HepG2 (cell line): ENCODE measurements at regions not wholly inside any gene's neighbourhood (a gene's known extent, or its start where the extent isn't known, plus 50 kb on each side); places are given as distances from the start of the nearest gene placed in this dataset.

Source experiments
- EP300 ChIP-seq, 3 experiments: sonication (generic) in 1 of 3; formaldehyde crosslinking in 1 of 3; IDR thresholded peaks; 2 replicates each; pipeline versions ENCODE4 v1.5.1 to v1.6.1; 2011 to 2020; ENCODE audit warnings: low read depth in 2 of 3, low read length in 2 of 3, borderline replicate concordance in 1 of 3, improper control_type of control experiment in 1 of 3, mild to moderate bottlenecking in 1 of 3, missing genetic modification reagents in 1 of 3, moderate library complexity in 1 of 3
- EZH2 ChIP-seq: conservative IDR thresholded peaks from 2 replicates; pipeline ENCODE4 v1.6.1; 2012; ENCODE audit warnings: mild to moderate bottlenecking, low read depth, low read length, moderate library complexity
- HDAC2 ChIP-seq: sonication (generic); formaldehyde crosslinking; IDR thresholded peaks from 2 replicates; pipeline ENCODE4 v1.4.0; 2020; ENCODE audit warnings: missing genetic modification reagents
- KMT2B ChIP-seq: IDR thresholded peaks from 2 replicates; pipeline ENCODE4 v1.6.1; 2016; ENCODE audit warnings: missing genetic modification reagents, missing compliant biosample characterization
- PBX3 ChIP-seq: sonication (generic); formaldehyde crosslinking; IDR thresholded peaks from 2 replicates; pipeline ENCODE4 v1.8.1; 2023; ENCODE audit warnings: missing genetic modification reagents, inconsistent platforms, borderline replicate concordance
- PCBP1 ChIP-seq: fragments of 200-400 bp; formaldehyde crosslinking; IDR thresholded peaks from 2 replicates; pipeline ENCODE4 v1.6.1; 2017; ENCODE audit warnings: mild to moderate bottlenecking, low read depth, low read length, borderline replicate concordance
- POLR2A ChIP-seq, 2 experiments: IDR thresholded peaks; 2 replicates each; pipeline ENCODE4 v1.6.1; 2011; ENCODE audit warnings: low read depth in 2 of 2, low read length in 2 of 2, mild to moderate bottlenecking in 1 of 2, moderate library complexity in 1 of 2; ENCODE audit not compliant: insufficient read depth in 1 of 2
- SRF ChIP-seq: IDR thresholded peaks from 2 replicates; pipeline ENCODE4 v1.6.1; 2011; ENCODE audit warnings: mild to moderate bottlenecking, low read depth, low read length, moderate library complexity
- TRIM24 ChIP-seq: sonication (generic); formaldehyde crosslinking; IDR thresholded peaks from 2 replicates; pipeline ENCODE4 v1.8.0; 2022; ENCODE audit warnings: mild to moderate bottlenecking, missing genetic modification reagents
- USF2 ChIP-seq, 2 experiments: sonication (generic) in 1 of 2; formaldehyde crosslinking in 1 of 2; IDR thresholded peaks; 2 replicates each; pipeline versions ENCODE4 v1.5.1 to v1.6.1; 2011 to 2020; ENCODE audit warnings: borderline replicate concordance in 1 of 2, low read depth in 1 of 2, low read length in 1 of 2, mild to moderate bottlenecking in 1 of 2, missing genetic modification reagents in 1 of 2, moderate library complexity in 1 of 2
- ZBTB8A ChIP-seq: sonication (generic); formaldehyde crosslinking; IDR thresholded peaks from 2 replicates; pipeline ENCODE4 v1.4.0; 2020; ENCODE audit warnings: mild to moderate bottlenecking, low read depth, missing genetic modification reagents, borderline replicate concordance
- ZNF687 ChIP-seq: sonication (generic); formaldehyde crosslinking; IDR thresholded peaks from 2 replicates; pipeline ENCODE4 v1.5.1; 2020; ENCODE audit warnings: mild to moderate bottlenecking, missing genetic modification reagents, moderate library complexity

- TF ChIP-seq TRIM24 (CRISPR knock-in tag): no peak
- TF ChIP-seq EP300 (IDR thresholded peaks at IDR 0.05; ENCODE audit: low read depth in 2 of 2, low read length in 2 of 2): no peak
- no peak for TF ChIP-seq EP300 (CRISPR knock-in tag; IDR thresholded peaks at IDR 0.05; ENCODE audit: borderline replicate concordance)
- TF ChIP-seq ZBTB8A (CRISPR knock-in tag): no peak
- no peak for TF ChIP-seq KMT2B
- no peak for TF ChIP-seq HDAC2
- TF ChIP-seq PCBP1: no peak
- TF ChIP-seq ZNF687 (CRISPR knock-in tag): no peak
- TF ChIP-seq SRF: no peak
- TF ChIP-seq EZH2: no peak
- TF ChIP-seq USF2 (IDR thresholded peaks at IDR 0.05; ENCODE audit: low read depth, low read length): no peak
- TF ChIP-seq USF2 (CRISPR knock-in tag; IDR thresholded peaks at IDR 0.05; ENCODE audit: borderline replicate concordance): no peak
- no peak for TF ChIP-seq PBX3
- TF ChIP-seq POLR2A (IDR thresholded peaks at IDR 0.05; ENCODE audit: insufficient read depth in 1 of 2, low read depth in 2 of 2, low read length in 2 of 2): no peak
Measured at GRCh38 chr13:26950546-26950945, 190.0 kb upstream of the GPR12 start.
